ENCODE measurements at regions not wholly inside any gene's neighbourhood (a gene's known extent, or its start where the extent isn't known, plus 50 kb on each side); places are given as distances from the start of the nearest gene placed in this dataset.

DNA sequence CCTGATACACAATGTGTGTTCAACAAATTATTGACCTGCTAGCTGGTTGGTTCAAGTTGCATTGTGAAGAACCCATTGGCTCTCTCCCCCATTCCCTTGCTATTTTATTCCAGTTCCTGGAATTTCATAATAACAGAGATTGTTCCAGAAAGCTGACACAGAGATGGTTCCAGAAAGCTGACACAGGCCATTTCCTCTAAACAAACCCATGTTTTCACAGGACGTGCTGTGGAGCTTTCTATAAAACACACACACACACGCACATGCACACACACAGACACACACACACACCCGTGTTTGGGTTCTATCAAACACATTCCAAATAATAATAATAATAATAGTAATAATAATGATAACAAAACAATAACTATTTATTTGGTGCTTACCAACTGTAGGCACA, 259.1 kb downstream of the CLIC5 start:
- DNase-seq: no peak
- Histone ChIP-seq H2BK120ac (ENCODE audit: insufficient read depth, low read length, poor library complexity) (no peak overlapping the region), H4K8ac (ENCODE audit: low read depth, low read length) (no peak overlapping the region), H3K4me1 (ENCODE audit: control insufficient read depth in 1 of 2, insufficient read depth in 2 of 2, low read length in 2 of 2) (no peaks in the 10 kb centered on the region), H4K12ac (ENCODE audit: low read depth, low read length) (no peak overlapping the region), H3K79me2 (ENCODE audit: control insufficient read depth, insufficient read depth, low read length, poor library complexity) (no peaks in the 10 kb centered on the region), H2AFZ (ENCODE audit: insufficient read depth, low read length, poor library complexity) (no peak overlapping the region), H3K4me3 (ENCODE audit: low read depth, low read length) (no peak overlapping the region), H3K4ac (ENCODE audit: low read depth, low read length) (no peak overlapping the region), H3K9ac (ENCODE audit: low read length) (no peak overlapping the region), H3K14ac (ENCODE audit: low read length) (no peak overlapping the region), H3K27me3 (ENCODE audit: insufficient read depth, low read length) (no peaks in the 10 kb centered on the region), H2AK5ac (ENCODE audit: low read length) (no peak overlapping the region), H4K91ac (ENCODE audit: low read depth, low read length) (no peak overlapping the region), H3K4me2 (ENCODE audit: low read length) (no peak overlapping the region), H2BK5ac (ENCODE audit: low read depth, low read length, poor library complexity) (no peak overlapping the region), H3K79me1 (ENCODE audit: low read length) (no peaks in the 10 kb centered on the region), H3K27ac (ENCODE audit: low read depth, low read length) (no peak overlapping the region), H3K9me3 (ENCODE audit: insufficient read depth, low read depth, low read length) (no peaks in the 10 kb centered on the region), H3K23ac (ENCODE audit: low read length) (no peak overlapping the region), H2BK12ac (ENCODE audit: low read length) (no peak overlapping the region), H3K18ac (ENCODE audit: low read length) (no peak overlapping the region), H3K36me3 (ENCODE audit: control insufficient read depth in 1 of 2, insufficient read depth in 2 of 2, low read length in 2 of 2) (no peaks in the 10 kb centered on the region)
- WGBS (ENCODE audit: extremely low coverage, insufficient coverage, insufficient read length): no CpG with 5 or more reads among the region's 3 CpGs

DNA sequence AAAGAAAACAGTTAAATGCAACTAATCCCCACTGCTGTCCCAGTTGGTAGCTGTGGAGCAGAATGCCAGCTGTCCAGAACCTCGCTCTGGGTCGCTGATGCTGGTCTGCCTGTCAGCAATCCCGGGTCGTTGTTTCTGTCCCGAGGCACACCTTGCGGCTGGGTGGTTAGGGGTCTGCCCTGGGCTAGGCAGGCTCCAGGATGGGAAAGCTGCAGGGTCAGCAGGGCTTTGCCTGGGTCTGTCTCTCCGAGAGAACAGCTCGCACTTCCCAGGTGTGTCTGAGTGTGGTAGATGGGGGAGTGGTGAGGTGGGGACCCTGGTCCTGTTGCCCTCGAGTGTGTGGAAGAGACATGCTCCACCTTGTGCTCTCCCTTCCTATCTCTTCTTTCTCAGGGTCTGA, 261.2 kb downstream of the CLIC5 start:
- no peaks in the 10 kb centered on the region for H3K4me1 ChIP-seq (ENCODE audit: control insufficient read depth in 1 of 2, insufficient read depth in 2 of 2, low read length in 2 of 2)
- H3K27me3 ChIP-seq (ENCODE audit: insufficient read depth, low read length): no peaks in the 10 kb centered on the region
- H3K4ac ChIP-seq (ENCODE audit: low read depth, low read length): no peak overlapping the region
- no peaks in the 10 kb centered on the region for H3K36me3 ChIP-seq (ENCODE audit: control insufficient read depth in 1 of 2, insufficient read depth in 2 of 2, low read length in 2 of 2)
- H3K4me2 ChIP-seq (ENCODE audit: low read length): no peak overlapping the region
- H2AFZ ChIP-seq (ENCODE audit: insufficient read depth, low read length, poor library complexity): no peak overlapping the region
- no peak overlapping the region for H4K12ac ChIP-seq (ENCODE audit: low read depth, low read length)
- no peak overlapping the region for H3K18ac ChIP-seq (ENCODE audit: low read length)
- no peak overlapping the region for H3K9ac ChIP-seq (ENCODE audit: low read length)
- no peak overlapping the region for H3K27ac ChIP-seq (ENCODE audit: low read depth, low read length)
- H2BK120ac ChIP-seq (ENCODE audit: insufficient read depth, low read length, poor library complexity): no peak overlapping the region
- no peak overlapping the region for H2AK5ac ChIP-seq (ENCODE audit: low read length)
- H3K4me3 ChIP-seq (ENCODE audit: low read depth, low read length): no peak overlapping the region
- DNase-seq: no peak
- no peak overlapping the region for H2BK5ac ChIP-seq (ENCODE audit: low read depth, low read length, poor library complexity)
- no peaks in the 10 kb centered on the region for H3K79me1 ChIP-seq (ENCODE audit: low read length)
- H3K14ac ChIP-seq (ENCODE audit: low read length): no peak overlapping the region
- H3K23ac ChIP-seq (ENCODE audit: low read length): no peak overlapping the region
- no peak overlapping the region for H2BK12ac ChIP-seq (ENCODE audit: low read length)
- no peaks in the 10 kb centered on the region for H3K79me2 ChIP-seq (ENCODE audit: control insufficient read depth, insufficient read depth, low read length, poor library complexity)
- no peaks in the 10 kb centered on the region for H3K9me3 ChIP-seq (ENCODE audit: insufficient read depth, low read depth, low read length)
- H4K91ac ChIP-seq (ENCODE audit: low read depth, low read length): no peak overlapping the region
- no peak overlapping the region for H4K8ac ChIP-seq (ENCODE audit: low read depth, low read length)
- no CpG with 5 or more reads among the region's 9 CpGs for WGBS (ENCODE audit: extremely low coverage, insufficient coverage, insufficient read length)

DNA sequence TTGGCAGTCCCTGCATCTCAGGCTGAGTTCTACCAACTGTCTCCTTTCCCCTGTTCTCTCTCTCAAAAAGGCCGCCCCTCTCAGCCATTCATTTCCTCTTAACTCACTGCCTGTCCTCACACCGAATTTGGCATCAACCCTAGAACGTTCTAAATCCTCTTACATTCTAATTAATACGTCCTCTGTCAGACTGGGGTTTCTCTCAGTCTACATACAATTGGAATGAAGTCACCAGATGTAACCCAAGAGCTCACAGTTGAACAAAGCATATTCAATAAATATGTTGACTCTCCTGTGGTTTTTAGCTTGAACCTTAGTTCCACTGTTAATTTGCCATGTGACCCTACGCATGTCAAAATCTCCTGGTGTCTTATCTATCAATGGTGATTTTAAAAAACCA, 269.6 kb downstream of the CLIC5 start:
- no peak overlapping the region for H2AK5ac ChIP-seq (ENCODE audit: low read length)
- no peak overlapping the region for H2BK120ac ChIP-seq (ENCODE audit: insufficient read depth, low read length, poor library complexity)
- no peak overlapping the region for H3K4me2 ChIP-seq (ENCODE audit: low read length)

DNA sequence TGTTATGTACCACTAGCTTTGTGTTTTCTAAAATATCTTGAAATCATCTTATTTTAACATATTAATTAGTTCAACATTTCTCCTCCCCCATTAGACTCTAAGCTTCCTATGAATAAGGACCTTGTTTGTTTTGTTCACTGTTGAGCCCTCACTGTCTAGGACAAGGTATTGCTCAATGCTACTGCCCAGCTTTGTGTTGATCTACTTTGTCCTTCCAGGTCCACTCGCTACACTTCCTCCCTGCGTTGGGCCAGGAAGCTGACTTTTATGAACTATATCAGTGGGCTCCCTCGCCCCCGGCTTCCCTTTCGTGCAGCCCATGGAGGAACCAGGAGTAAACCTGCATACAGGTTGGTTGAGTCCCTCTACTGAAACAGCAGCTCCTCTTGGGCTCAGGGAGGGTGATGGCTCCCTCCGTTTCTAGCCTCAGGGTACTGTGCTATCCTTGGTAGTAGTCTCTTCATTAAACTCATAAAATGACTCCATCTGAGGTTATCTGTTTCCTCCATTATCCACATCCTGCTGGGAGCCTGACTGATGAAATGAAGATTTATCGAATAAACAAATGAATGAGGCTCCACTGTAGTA, 272.5 kb downstream of the CLIC5 start:
- Histone ChIP-seq H3K27me3 (ENCODE audit: insufficient read depth, low read length) (no peaks in the 10 kb centered on the region), H2BK5ac (ENCODE audit: low read depth, low read length, poor library complexity) (no peak overlapping the region), H2AFZ (ENCODE audit: insufficient read depth, low read length, poor library complexity) (no peak overlapping the region), H3K18ac (ENCODE audit: low read length) (no peak overlapping the region), H4K12ac (ENCODE audit: low read depth, low read length) (no peak overlapping the region), H3K4me1 (ENCODE audit: control insufficient read depth in 1 of 2, insufficient read depth in 2 of 2, low read length in 2 of 2) (no peaks in the 10 kb centered on the region), H4K8ac (ENCODE audit: low read depth, low read length) (no peak overlapping the region), H3K9ac (ENCODE audit: low read length) (no peak overlapping the region), H3K79me2 (ENCODE audit: control insufficient read depth, insufficient read depth, low read length, poor library complexity) (no peaks in the 10 kb centered on the region), H3K14ac (ENCODE audit: low read length) (no peak overlapping the region), H3K79me1 (ENCODE audit: low read length) (no peaks in the 10 kb centered on the region), H3K4me2 (ENCODE audit: low read length) (no peak overlapping the region), H3K23ac (ENCODE audit: low read length) (no peak overlapping the region), H2AK5ac (ENCODE audit: low read length) (no peak overlapping the region), H2BK120ac (ENCODE audit: insufficient read depth, low read length, poor library complexity) (no peak overlapping the region), H4K91ac (ENCODE audit: low read depth, low read length) (no peak overlapping the region), H3K27ac (ENCODE audit: low read depth, low read length) (no peak overlapping the region), H3K9me3 (ENCODE audit: insufficient read depth, low read depth, low read length) (peaks cover 2% of the 10 kb centered on the region), H3K36me3 (ENCODE audit: control insufficient read depth in 1 of 2, insufficient read depth in 2 of 2, low read length in 2 of 2) (no peaks in the 10 kb centered on the region), H2BK12ac (ENCODE audit: low read length) (no peak overlapping the region), H3K4me3 (ENCODE audit: low read depth, low read length) (no peak overlapping the region), H3K4ac (ENCODE audit: low read depth, low read length) (no peak overlapping the region)
- WGBS (ENCODE audit: extremely low coverage, insufficient coverage, insufficient read length): no CpG with 5 or more reads among the region's 7 CpGs
- no peak for DNase-seq

More for the DNA sequence above, 269.6 kb downstream of the CLIC5 start:
- no peaks in the 10 kb centered on the region for H3K27me3 ChIP-seq (ENCODE audit: insufficient read depth, low read length)
- H3K4me3 ChIP-seq (ENCODE audit: low read depth, low read length): no peak overlapping the region
- no peak overlapping the region for H2BK12ac ChIP-seq (ENCODE audit: low read length)
- WGBS (ENCODE audit: extremely low coverage, insufficient coverage, insufficient read length): no CpG with 5 or more reads among the region's 5 CpGs
- H3K4me1 ChIP-seq (ENCODE audit: control insufficient read depth in 1 of 2, insufficient read depth in 2 of 2, low read length in 2 of 2): no peaks in the 10 kb centered on the region
- H3K9me3 ChIP-seq (ENCODE audit: insufficient read depth, low read depth, low read length): peaks cover 2% of the 10 kb centered on the region
- H4K12ac ChIP-seq (ENCODE audit: low read depth, low read length): no peak overlapping the region
- no peak overlapping the region for H3K23ac ChIP-seq (ENCODE audit: low read length)
- H3K4ac ChIP-seq (ENCODE audit: low read depth, low read length): no peak overlapping the region
- no peak overlapping the region for H3K18ac ChIP-seq (ENCODE audit: low read length)
- H4K91ac ChIP-seq (ENCODE audit: low read depth, low read length): no peak overlapping the region
- H2BK5ac ChIP-seq (ENCODE audit: low read depth, low read length, poor library complexity): no peak overlapping the region
- H2AFZ ChIP-seq (ENCODE audit: insufficient read depth, low read length, poor library complexity): no peak overlapping the region
- H3K79me1 ChIP-seq (ENCODE audit: low read length): no peaks in the 10 kb centered on the region
- H3K14ac ChIP-seq (ENCODE audit: low read length): no peak overlapping the region
- no peak overlapping the region for H3K27ac ChIP-seq (ENCODE audit: low read depth, low read length)
- H3K79me2 ChIP-seq (ENCODE audit: control insufficient read depth, insufficient read depth, low read length, poor library complexity): no peaks in the 10 kb centered on the region
- H3K9ac ChIP-seq (ENCODE audit: low read length): no peak overlapping the region
- no peak for DNase-seq
- H3K36me3 ChIP-seq (ENCODE audit: control insufficient read depth in 1 of 2, insufficient read depth in 2 of 2, low read length in 2 of 2): no peaks in the 10 kb centered on the region
- H4K8ac ChIP-seq (ENCODE audit: low read depth, low read length): no peak overlapping the region
